HEK293 (cell line): ENCODE measurements at regions not wholly inside any gene's neighbourhood (a gene's known extent, or its start where the extent isn't known, plus 50 kb on each side); places are given as distances from the start of the nearest gene placed in this dataset.

Experiments used
- ZFHX2 ChIP-seq: fragments of 450-650 bp; formaldehyde crosslinking; conservative IDR thresholded peaks from 2 replicates; pipeline ENCODE4 v1.5.1; 2016; ENCODE audit warnings: missing biosample characterization, missing genetic modification characterization
- ZNF248 ChIP-seq: fragments of 450-650 bp; formaldehyde crosslinking; IDR thresholded peaks from 2 replicates; pipeline ENCODE4 v1.5.1; 2017; ENCODE audit warnings: missing biosample characterization, missing genetic modification characterization
- TF ChIP-seq, protein P1 (sequence below): fragments of 450-650 bp; formaldehyde crosslinking; IDR thresholded peaks from 2 replicates; pipeline ENCODE4 v1.5.1; 2016; ENCODE audit warnings: missing biosample characterization, missing genetic modification characterization

DNA sequence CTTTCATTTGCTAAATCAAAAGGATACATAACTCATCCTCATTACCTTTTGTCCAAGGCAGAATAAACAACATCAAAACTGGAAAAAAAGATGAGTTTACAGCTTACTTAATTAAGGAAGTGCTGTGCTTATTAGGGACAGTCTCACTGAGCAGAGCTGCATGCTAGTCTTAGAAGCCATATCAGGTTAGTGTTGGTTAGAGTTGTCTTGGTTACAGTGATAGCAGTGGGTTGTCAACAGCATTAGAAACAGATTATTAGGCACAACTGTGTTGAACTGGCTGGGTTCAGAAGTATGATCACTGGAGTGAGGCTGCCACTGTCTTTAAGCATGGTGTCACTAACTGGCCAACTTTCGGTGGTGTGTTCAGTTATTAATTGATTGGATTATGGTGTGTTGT lies 503.9 kb upstream of the IGFBP3 start:
- TF ChIP-seq ZFHX2 (tag by site-specific recombination) = no peak
- TF ChIP-seq ZNF248 = no peak
- TF ChIP-seq, protein P1, sequence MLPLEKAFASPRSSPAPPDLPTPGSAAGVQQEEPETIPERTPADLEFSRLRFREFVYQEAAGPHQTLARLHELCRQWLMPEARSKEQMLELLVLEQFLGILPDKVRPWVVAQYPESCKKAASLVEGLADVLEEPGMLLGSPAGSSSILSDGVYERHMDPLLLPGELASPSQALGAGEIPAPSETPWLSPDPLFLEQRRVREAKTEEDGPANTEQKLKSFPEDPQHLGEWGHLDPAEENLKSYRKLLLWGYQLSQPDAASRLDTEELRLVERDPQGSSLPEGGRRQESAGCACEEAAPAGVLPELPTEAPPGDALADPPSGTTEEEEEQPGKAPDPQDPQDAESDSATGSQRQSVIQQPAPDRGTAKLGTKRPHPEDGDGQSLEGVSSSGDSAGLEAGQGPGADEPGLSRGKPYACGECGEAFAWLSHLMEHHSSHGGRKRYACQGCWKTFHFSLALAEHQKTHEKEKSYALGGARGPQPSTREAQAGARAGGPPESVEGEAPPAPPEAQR (tag by site-specific recombination) = no peak
